ENCODE measurements at regions not wholly inside any gene's neighbourhood (a gene's known extent, or its start where the extent isn't known, plus 50 kb on each side); places are given as distances from the start of the nearest gene placed in this dataset.

GRCh38 chr16:73251608-73252007 is 203.7 kb upstream of the ZFHX3 start:
- TF ChIP-seq POLR2A (IDR thresholded peaks at IDR 0.05) (no peak), CTCF (IDR thresholded peaks at IDR 0.05) (no peak), EP300 (IDR thresholded peaks at IDR 0.05) (no peak)

Measured in tibial nerve (tissue), 4 donors.